Breast epithelium (tissue), 4 donors: ENCODE measurements at regions not wholly inside any gene's neighbourhood (a gene's known extent, or its start where the extent isn't known, plus 50 kb on each side); places are given as distances from the start of the nearest gene placed in this dataset.

ENCODE experiments used
- DNase-seq, 2 donors: peaks; one replicate each; pipeline ENCODE4 v3.0.0-alpha.2; 2019; ENCODE audit warnings: low spot score in 2 of 2
- H3K27ac ChIP-seq, 2 donors: fragments of 200-600 bp; sonication (generic) in 1 of 2; one replicate each; pipeline ENCODE4 v1.5.1; 2016 to 2019; ENCODE audit warnings: mild to moderate bottlenecking in 1 of 2
- H3K27me3 ChIP-seq, 2 donors: fragments of 200-600 bp; sonication (generic) in 1 of 2; one replicate each; pipeline versions ENCODE4 v1.5.1 to v1.6.0; 2017 to 2019; ENCODE audit warnings: control low read depth in 1 of 2, mild to moderate bottlenecking in 1 of 2
- H3K36me3 ChIP-seq: fragments of 200-600 bp; one replicate; pipeline ENCODE4 v1.5.1; 2019
- H3K4me1 ChIP-seq, 2 donors: fragments of 200-600 bp; sonication (generic); one replicate each; pipeline ENCODE4 v1.5.1; 2016 to 2019; ENCODE audit warnings: control low read depth in 1 of 2
- H3K4me3 ChIP-seq, 3 donors: fragments of 200-600 bp; sonication (generic); 1 replicate in 2 of 3; 2 replicates in 1 of 3; pipeline ENCODE4 v1.5.1; 2016 to 2019; ENCODE audit warnings: mild to moderate bottlenecking in 3 of 3, moderate library complexity in 2 of 3
- H3K9me3 ChIP-seq, 2 donors: fragments of 200-600 bp; sonication (generic) in 1 of 2; one replicate each; pipeline ENCODE4 v1.5.1; 2016 to 2019; ENCODE audit warnings: control low read depth in 1 of 2
- CTCF ChIP-seq, 3 donors: fragments of 450-650 bp; IDR thresholded peaks; one replicate each; pipeline ENCODE4 v1.5.1; 2016 to 2017; ENCODE audit warnings: antibody characterized with exemption in 3 of 3, mild to moderate bottlenecking in 3 of 3, moderate library complexity in 3 of 3
- POLR2A ChIP-seq: fragments of 450-650 bp; IDR thresholded peaks from one replicate; pipeline ENCODE4 v1.6.1; 2016; ENCODE audit warnings: antibody characterized with exemption, mild to moderate bottlenecking, moderate library complexity
- POLR2AphosphoS5 ChIP-seq, 3 donors: sonication (generic); formaldehyde crosslinking; IDR thresholded peaks; one replicate each; pipeline ENCODE4 v1.6.1; 2017; ENCODE audit warnings: antibody characterized with exemption in 3 of 3
- intact Hi-C: fragments of 100-400 bp; cut with DNase I; formaldehyde crosslinking; loops from one replicate; pipeline ENCODE4 v1.15.1; 2023; ENCODE audit warnings: low total_unique reads

- H3K4me3 ChIP-seq = no peak overlapping the region
- H3K36me3 ChIP-seq = no peaks in the 10 kb centered on the region
- H3K9me3 ChIP-seq = no peaks in the 10 kb centered on the region
- peaks cover 0 to 3% of the 10 kb centered on the region in 2 donors for H3K27me3 ChIP-seq
- intact Hi-C loops = no loop called here
- DNase-seq = no peak
- TF ChIP-seq POLR2A = no peak
- TF ChIP-seq CTCF (IDR thresholded peaks at IDR 0.05) = no peak
- no peak for TF ChIP-seq POLR2AphosphoS5 (IDR thresholded peaks at IDR 0.05)
- H3K4me1 ChIP-seq = no peaks in the 10 kb centered on the region
- no peak overlapping the region for H3K27ac ChIP-seq
These were observed 205.0 kb upstream of the RAG2 start for GRCh38 chr11:36803084-36803483.

- Histone ChIP-seq H3K4me3 (peak overlapping the region in 1 of 3 donors; percentile 43), H3K9me3 (no peaks in the 10 kb centered on the region), H3K27ac (no peak overlapping the region), H3K4me1 (no peaks in the 10 kb centered on the region), H3K36me3 (no peaks in the 10 kb centered on the region), H3K27me3 (no peaks in the 10 kb centered on the region)
- DNase-seq = no peak
- no peak for TF ChIP-seq CTCF (IDR thresholded peaks at IDR 0.05)
- TF ChIP-seq POLR2A = no peak
- no peak for TF ChIP-seq POLR2AphosphoS5 (IDR thresholded peaks at IDR 0.05)
- intact Hi-C loops = no loop called here
These were observed 195.2 kb upstream of the RAG2 start for GRCh38 chr11:36792996-36793914.

DNA sequence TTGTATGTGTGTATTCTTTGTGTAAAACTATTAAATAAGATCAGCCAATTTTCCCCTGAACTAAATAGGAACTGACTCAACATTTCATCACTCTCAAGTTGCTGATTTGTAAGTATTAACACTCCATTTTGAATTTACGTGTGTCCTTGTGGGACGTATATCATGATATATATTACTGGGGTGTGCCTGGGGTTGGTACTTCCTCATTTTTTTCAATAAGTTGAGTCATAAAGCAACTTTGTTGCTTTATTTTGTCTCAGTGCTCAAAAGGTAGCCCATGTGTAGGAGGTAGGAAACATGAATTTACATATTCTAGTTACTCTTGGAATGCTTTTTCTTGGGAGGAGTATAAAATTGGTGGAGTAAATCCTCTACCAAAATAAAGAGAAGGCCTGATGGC, 193.9 kb upstream of the RAG2 start:
- no peaks in the 10 kb centered on the region for H3K27me3 ChIP-seq

DNA sequence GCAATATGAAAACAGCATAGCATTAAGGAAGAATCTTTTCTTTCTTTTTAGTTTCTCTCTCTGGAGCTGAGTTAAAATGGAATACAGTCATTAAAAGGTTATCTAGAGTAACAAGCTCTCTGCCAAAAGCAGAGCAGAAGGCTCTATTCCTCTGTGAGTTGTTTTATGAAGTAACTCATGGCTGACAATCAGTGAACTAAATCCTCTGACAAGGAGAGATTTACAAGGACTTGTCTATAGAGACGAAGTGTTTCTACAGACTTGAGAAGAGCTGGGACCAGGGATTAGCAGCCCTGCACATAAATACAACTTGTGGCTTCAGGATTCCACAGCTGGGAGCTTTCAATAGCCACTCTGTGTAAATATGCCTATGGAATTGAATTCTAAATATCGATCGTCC, 192.5 kb upstream of the RAG2 start:
- no peaks in the 10 kb centered on the region for H3K9me3 ChIP-seq
- no peaks in the 10 kb centered on the region for H3K4me1 ChIP-seq
- no peak overlapping the region for H3K27ac ChIP-seq
- DNase-seq = no peak
- intact Hi-C loops = no loop called here
- H3K27me3 ChIP-seq = no peaks in the 10 kb centered on the region
- no peak for TF ChIP-seq CTCF (IDR thresholded peaks at IDR 0.05)
- TF ChIP-seq POLR2AphosphoS5 (IDR thresholded peaks at IDR 0.05) = no peak
- TF ChIP-seq POLR2A = no peak
- H3K36me3 ChIP-seq = no peaks in the 10 kb centered on the region
- no peak overlapping the region for H3K4me3 ChIP-seq

More for the DNA sequence above, 193.9 kb upstream of the RAG2 start:
- Histone ChIP-seq H3K9me3 (no peaks in the 10 kb centered on the region), H3K4me1 (no peaks in the 10 kb centered on the region), H3K36me3 (no peaks in the 10 kb centered on the region), H3K4me3 (no peak overlapping the region), H3K27ac (no peak overlapping the region)
- intact Hi-C loops = no loop called here
- no peak for TF ChIP-seq POLR2A
- no peak for TF ChIP-seq CTCF (IDR thresholded peaks at IDR 0.05)
- no peak for TF ChIP-seq POLR2AphosphoS5 (IDR thresholded peaks at IDR 0.05)
- DNase-seq = no peak

DNA sequence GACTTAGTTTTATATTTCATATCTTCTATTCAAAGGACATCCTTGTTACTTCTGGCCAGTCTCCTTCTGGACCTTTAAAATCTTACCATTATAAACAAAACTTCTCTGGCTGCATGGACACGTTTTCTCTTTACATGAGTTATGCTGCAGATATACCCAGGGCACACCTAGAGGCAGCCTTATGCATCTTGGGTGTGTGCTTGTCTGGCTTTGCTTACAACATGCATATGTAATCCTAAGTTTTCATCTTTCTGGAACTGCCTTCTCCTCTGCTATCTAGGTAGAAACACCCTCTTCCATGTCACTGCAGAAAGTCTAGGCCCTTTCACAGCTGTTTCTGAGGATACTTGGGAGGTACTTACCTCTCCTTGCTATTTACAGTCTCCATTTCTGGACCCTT, 185.8 kb upstream of the RAG2 start:
- no peaks in the 10 kb centered on the region for H3K27me3 ChIP-seq
- no peak for DNase-seq
- no peaks in the 10 kb centered on the region for H3K9me3 ChIP-seq
- no peak overlapping the region for H3K4me3 ChIP-seq
- intact Hi-C loops = no loop called here
- H3K36me3 ChIP-seq = no peaks in the 10 kb centered on the region
- TF ChIP-seq POLR2AphosphoS5 (IDR thresholded peaks at IDR 0.05) (no peak), POLR2A (no peak), CTCF (IDR thresholded peaks at IDR 0.05) (no peak)
- no peaks in the 10 kb centered on the region for H3K4me1 ChIP-seq
- no peak overlapping the region for H3K27ac ChIP-seq
